GM19463 (cell line): ENCODE measurements at regions not wholly inside any gene's neighbourhood (a gene's known extent, or its start where the extent isn't known, plus 50 kb on each side); places are given as distances from the start of the nearest gene placed in this dataset.

Source experiments
- ATAC-seq: cut with Tn5 transposase; IDR thresholded peaks from one replicate; pipeline ENCODE4 v1.9.1; 2021; ENCODE audit warnings: mild to moderate bottlenecking, moderate library complexity; ENCODE audit not compliant: unreplicated experiment

- no peak for ATAC-seq
Observed at GRCh38 chr1:217095050-217095622, 371.9 kb upstream of the ESRRG start.

- no peak for ATAC-seq
Observed at GRCh38 chr1:217091561-217091960, 368.3 kb upstream of the ESRRG start.

GRCh38 chr1:217090060-217090911, 367.1 kb upstream of the ESRRG start:
- ATAC-seq: no peak

- no peak for ATAC-seq
Observed at GRCh38 chr1:217089361-217090014, 366.3 kb upstream of the ESRRG start.

- ATAC-seq: no peak
Observed at GRCh38 chr1:217088521-217089284, 365.5 kb upstream of the ESRRG start.

GRCh38 chr1:217088011-217088410, 364.8 kb upstream of the ESRRG start:
- no peak for ATAC-seq

- no peak for ATAC-seq
Observed at GRCh38 chr1:217079584-217079983, 356.4 kb upstream of the ESRRG start.

GRCh38 chr1:217078959-217079358, 355.7 kb upstream of the ESRRG start:
- no peak for ATAC-seq

GRCh38 chr1:217078078-217078690, 355.0 kb upstream of the ESRRG start:
- ATAC-seq: no peak

- no peak for ATAC-seq
Observed at GRCh38 chr1:217077426-217077825, 354.2 kb upstream of the ESRRG start.

GRCh38 chr1:217076902-217077301, 353.7 kb upstream of the ESRRG start:
- ATAC-seq: no peak

GRCh38 chr1:217072926-217073325, 349.7 kb upstream of the ESRRG start:
- ATAC-seq: no peak

- ATAC-seq: no peak
Observed at GRCh38 chr1:217067642-217068041, 344.4 kb upstream of the ESRRG start.

GRCh38 chr1:217066794-217067193, 343.6 kb upstream of the ESRRG start:
- no peak for ATAC-seq

- ATAC-seq: no peak
Observed at GRCh38 chr1:217063172-217063908, 340.1 kb upstream of the ESRRG start.

- no peak for ATAC-seq
Observed at GRCh38 chr1:217062586-217062985, 339.4 kb upstream of the ESRRG start.

GRCh38 chr1:217059401-217059800, 336.2 kb upstream of the ESRRG start:
- no peak for ATAC-seq

GRCh38 chr1:217053676-217054075, 330.4 kb upstream of the ESRRG start:
- ATAC-seq: no peak

- ATAC-seq: no peak
Observed at GRCh38 chr1:217052626-217053025, 329.4 kb upstream of the ESRRG start.

GRCh38 chr1:217052196-217052595, 329.0 kb upstream of the ESRRG start:
- ATAC-seq: no peak
